LHCN-M2 (cell line): ENCODE measurements at regions not wholly inside any gene's neighbourhood (a gene's known extent, or its start where the extent isn't known, plus 50 kb on each side); places are given as distances from the start of the nearest gene placed in this dataset.

Source experiments
- DNase-seq: peaks from one replicate; pipeline ENCODE4 v3.0.0-alpha.2; 2012; ENCODE audit warnings: low read depth

GRCh38 chr5:125372694-125373631, 626.5 kb upstream of the ZNF608 start:
- DNase-seq: peak; percentile 81

- no peak for DNase-seq
Observed at GRCh38 chr5:125375143-125375542, 628.7 kb upstream of the ZNF608 start.

- no peak for DNase-seq
Observed at GRCh38 chr5:125376059-125376641, 629.7 kb upstream of the ZNF608 start.

GRCh38 chr5:125377141-125377540, 630.7 kb upstream of the ZNF608 start:
- no peak for DNase-seq

GRCh38 chr5:125381290-125381689, 634.9 kb upstream of the ZNF608 start:
- no peak for DNase-seq

- DNase-seq: no peak
Observed at GRCh38 chr5:125384071-125384470, 637.6 kb upstream of the ZNF608 start.

GRCh38 chr5:125390326-125390725, 643.9 kb upstream of the ZNF608 start:
- no peak for DNase-seq

- no peak for DNase-seq
Observed at GRCh38 chr5:125393221-125393815, 646.9 kb upstream of the ZNF608 start.

GRCh38 chr5:125394661-125395280, 648.3 kb upstream of the ZNF608 start:
- DNase-seq: no peak

- DNase-seq: no peak
Observed at GRCh38 chr5:125396462-125396861, 650.0 kb upstream of the ZNF608 start.

- DNase-seq: no peak
Observed at GRCh38 chr5:125398466-125398865, 652.0 kb upstream of the ZNF608 start.

- no peak for DNase-seq
Observed at GRCh38 chr5:125399885-125400284, 653.4 kb upstream of the ZNF608 start.

- no peak for DNase-seq
Observed at GRCh38 chr5:125401724-125402622, 655.5 kb upstream of the ZNF608 start.

GRCh38 chr5:125402787-125403186, 656.3 kb upstream of the ZNF608 start:
- no peak for DNase-seq

GRCh38 chr5:125404056-125404455, 657.6 kb upstream of the ZNF608 start:
- no peak for DNase-seq

- peak; percentile 97 for DNase-seq
Observed at GRCh38 chr5:125408448-125409233, 662.2 kb upstream of the ZNF608 start.

- DNase-seq: peak; percentile 21
Observed at GRCh38 chr5:125409234-125409860, 662.9 kb upstream of the ZNF608 start.

GRCh38 chr5:125409861-125410536, 663.6 kb upstream of the ZNF608 start:
- no peak for DNase-seq

GRCh38 chr5:125410537-125411070, 664.2 kb upstream of the ZNF608 start:
- peak; percentile 59 for DNase-seq
